ENCODE measurements at regions not wholly inside any gene's neighbourhood (a gene's known extent, or its start where the extent isn't known, plus 50 kb on each side); places are given as distances from the start of the nearest gene placed in this dataset.

DNA sequence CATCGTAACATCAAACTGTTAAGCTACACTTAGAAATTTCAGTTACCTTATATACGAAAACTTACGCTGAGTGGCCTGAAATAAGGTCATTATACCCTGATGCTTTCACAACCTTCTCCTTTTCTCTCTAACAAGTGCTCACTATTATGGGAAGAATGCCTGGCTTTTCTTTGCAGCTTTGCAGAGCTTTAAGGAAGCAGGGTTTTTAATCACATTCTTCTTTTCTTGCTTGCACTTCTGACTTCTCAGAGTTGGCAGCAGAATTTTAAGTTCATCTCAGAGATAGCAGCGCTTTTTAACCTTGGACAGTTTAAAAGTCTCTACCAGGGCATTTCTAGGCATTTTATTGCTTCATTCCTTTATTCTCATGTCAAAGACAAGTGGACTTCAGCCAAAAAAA, 285.1 kb downstream of the SPRY2 start:
- H3K27ac ChIP-seq: no peak overlapping the region
- H3K4me3 ChIP-seq: no peak overlapping the region
- no peaks in the 10 kb centered on the region for H3K9me3 ChIP-seq
- 87 to 93% (median 90%) methylated on average over 4 of the region's 4 CpGs for WGBS, 4 donors
- no peaks in the 10 kb centered on the region for H3K36me3 ChIP-seq
- no peaks in the 10 kb centered on the region for H3K4me1 ChIP-seq
- intact Hi-C loops (cut with DNase I): loop anchor here in 1 of 10 donors (10.0 kb wide), 1 partner anchor 59 kb away; no protein-coding TSS in a partner anchor
- H3K27me3 ChIP-seq: no peaks in the 10 kb centered on the region
- TF ChIP-seq POLR2A (IDR thresholded peaks at IDR 0.05): no peak
- TF ChIP-seq, protein P1, sequence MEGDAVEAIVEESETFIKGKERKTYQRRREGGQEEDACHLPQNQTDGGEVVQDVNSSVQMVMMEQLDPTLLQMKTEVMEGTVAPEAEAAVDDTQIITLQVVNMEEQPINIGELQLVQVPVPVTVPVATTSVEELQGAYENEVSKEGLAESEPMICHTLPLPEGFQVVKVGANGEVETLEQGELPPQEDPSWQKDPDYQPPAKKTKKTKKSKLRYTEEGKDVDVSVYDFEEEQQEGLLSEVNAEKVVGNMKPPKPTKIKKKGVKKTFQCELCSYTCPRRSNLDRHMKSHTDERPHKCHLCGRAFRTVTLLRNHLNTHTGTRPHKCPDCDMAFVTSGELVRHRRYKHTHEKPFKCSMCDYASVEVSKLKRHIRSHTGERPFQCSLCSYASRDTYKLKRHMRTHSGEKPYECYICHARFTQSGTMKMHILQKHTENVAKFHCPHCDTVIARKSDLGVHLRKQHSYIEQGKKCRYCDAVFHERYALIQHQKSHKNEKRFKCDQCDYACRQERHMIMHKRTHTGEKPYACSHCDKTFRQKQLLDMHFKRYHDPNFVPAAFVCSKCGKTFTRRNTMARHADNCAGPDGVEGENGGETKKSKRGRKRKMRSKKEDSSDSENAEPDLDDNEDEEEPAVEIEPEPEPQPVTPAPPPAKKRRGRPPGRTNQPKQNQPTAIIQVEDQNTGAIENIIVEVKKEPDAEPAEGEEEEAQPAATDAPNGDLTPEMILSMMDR (IDR thresholded peaks at IDR 0.05): no peak
- DNase-seq (no peak), ATAC-seq (no peak)

DNA sequence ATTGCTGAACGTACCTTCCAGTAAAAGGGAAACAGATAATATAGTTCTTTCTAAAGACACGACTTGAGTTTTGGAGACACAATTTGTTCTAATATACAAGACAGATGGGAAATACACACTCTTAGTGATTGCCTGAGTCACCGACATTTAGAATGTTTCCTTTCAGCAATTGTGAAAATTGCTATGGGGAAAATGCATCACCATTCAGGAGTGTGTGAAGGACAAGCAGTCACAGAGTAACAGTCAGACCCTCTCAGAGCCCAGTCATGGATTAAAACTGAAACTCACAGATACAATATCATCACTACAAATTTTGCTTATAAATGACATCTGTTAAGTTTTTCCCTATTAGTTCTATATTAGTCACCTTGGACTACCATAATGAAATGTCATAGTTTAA, 286.1 kb downstream of the SPRY2 start:
- TF ChIP-seq, protein P1 (IDR thresholded peaks at IDR 0.05): no peak
- TF ChIP-seq POLR2A (IDR thresholded peaks at IDR 0.05): no peak
- DNase-seq (no peak), ATAC-seq (no peak)
- Histone ChIP-seq H3K4me1 (peaks cover 0 to 8% (median 6%) of the 10 kb centered on the region in 12 donors), H3K27ac (no peak overlapping the region), H3K9me3 (no peaks in the 10 kb centered on the region), H3K27me3 (no peaks in the 10 kb centered on the region), H3K4me3 (no peak overlapping the region), H3K36me3 (no peaks in the 10 kb centered on the region)
- intact Hi-C loops (cut with DNase I): loop anchor here in 1 of 10 donors (10.0 kb wide), 1 partner anchor 60 kb away; no protein-coding TSS in a partner anchor
- 88 to 92% (median 89%) methylated on average over 3 of the region's 3 CpGs for WGBS, 4 donors

DNA sequence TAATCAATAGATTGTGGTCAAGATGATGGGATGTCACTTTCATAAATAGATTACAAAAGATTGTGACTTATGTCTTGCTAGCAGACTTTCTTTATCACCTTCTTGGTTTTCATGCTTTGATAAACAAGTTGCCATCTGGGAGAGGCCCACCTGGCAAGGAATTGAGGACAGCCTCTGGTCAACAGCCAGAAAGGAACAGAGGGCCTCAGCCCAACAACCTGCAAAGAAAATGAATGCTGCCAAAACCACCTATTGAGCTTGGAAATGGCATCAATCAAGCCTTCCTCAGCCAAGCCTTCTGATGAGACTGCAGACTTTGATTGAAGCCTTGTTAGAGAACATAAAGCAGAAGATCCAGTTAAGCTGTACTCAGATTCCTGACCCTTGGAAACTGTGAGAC, 288.6 kb downstream of the SPRY2 start:
- intact Hi-C loops (cut with DNase I): loop anchor here in 1 of 10 donors (10.0 kb wide), 1 partner anchor 63 kb away; no protein-coding TSS in a partner anchor

DNA sequence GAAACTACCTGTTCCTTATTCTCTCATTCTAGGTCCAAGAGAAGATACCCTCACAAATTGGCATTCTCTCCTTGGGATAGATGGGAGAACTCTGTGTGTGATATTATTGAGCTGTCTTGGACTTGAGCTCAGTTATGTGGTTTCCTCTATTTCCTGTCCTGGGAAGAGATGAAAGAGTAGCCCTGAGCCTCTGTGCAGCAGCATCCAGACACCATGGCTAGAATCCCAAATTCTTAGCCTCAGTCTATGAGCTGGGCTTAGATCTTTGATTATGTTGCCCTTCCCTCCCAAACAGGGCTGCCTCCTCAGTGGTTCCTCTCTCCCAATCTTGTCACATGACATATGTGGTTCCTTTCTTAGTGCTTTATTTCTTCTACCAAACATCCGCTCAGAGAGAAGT, 290.7 kb downstream of the SPRY2 start:
- TF ChIP-seq POLR2A (IDR thresholded peaks at IDR 0.05): no peak
- TF ChIP-seq, protein P1 (IDR thresholded peaks at IDR 0.05): no peak
- ATAC-seq: no peak
- intact Hi-C loops (cut with DNase I): loop anchor here in 1 of 10 donors (10.0 kb wide), 1 partner anchor 65 kb away; no protein-coding TSS in a partner anchor
- H3K27ac ChIP-seq: no peak overlapping the region
- 87 to 91% (median 89%) methylated on average over 1 of the region's 1 CpG for WGBS, 4 donors
- H3K4me1 ChIP-seq: peaks cover 0 to 35% (median 28%) of the 10 kb centered on the region in 12 donors
- H3K4me3 ChIP-seq: no peak overlapping the region
- H3K9me3 ChIP-seq: no peaks in the 10 kb centered on the region
- H3K27me3 ChIP-seq: no peaks in the 10 kb centered on the region
- DNase-seq: no peak
- no peaks in the 10 kb centered on the region for H3K36me3 ChIP-seq

More for the DNA sequence above, 288.6 kb downstream of the SPRY2 start:
- Histone ChIP-seq H3K4me1 (peaks cover 0 to 32% (median 27%) of the 10 kb centered on the region in 12 donors), H3K27ac (no peak overlapping the region), H3K36me3 (no peaks in the 10 kb centered on the region), H3K27me3 (no peaks in the 10 kb centered on the region), H3K9me3 (no peaks in the 10 kb centered on the region), H3K4me3 (no peak overlapping the region)
- TF ChIP-seq POLR2A (IDR thresholded peaks at IDR 0.05): no peak
- TF ChIP-seq, protein P1 (IDR thresholded peaks at IDR 0.05): no peak
- DNase-seq (no peak), ATAC-seq (no peak)

Measured in heart left ventricle (tissue), 16 donors.